SW480 (cell line): ENCODE measurements at regions not wholly inside any gene's neighbourhood (a gene's known extent, or its start where the extent isn't known, plus 50 kb on each side); places are given as distances from the start of the nearest gene placed in this dataset.

Experiments
- DNase-seq: peaks from one replicate; pipeline ENCODE4 v3.0.0-alpha.2; 2016; ENCODE audit warnings: low spot score

GRCh38 chr10:117638200-117638599 lies 95.7 kb downstream of the EMX2 start:
- DNase-seq: no peak

GRCh38 chr10:117638664-117639200 lies 96.2 kb downstream of the EMX2 start:
- DNase-seq: no peak

GRCh38 chr10:117640406-117640805 lies 97.9 kb downstream of the EMX2 start:
- DNase-seq: no peak

- DNase-seq: no peak
These were observed 104.2 kb downstream of the EMX2 start for GRCh38 chr10:117646718-117647117.

- no peak for DNase-seq
These were observed 104.8 kb downstream of the EMX2 start for GRCh38 chr10:117647306-117647705.

GRCh38 chr10:117651121-117651520 lies 108.6 kb downstream of the EMX2 start:
- no peak for DNase-seq

GRCh38 chr10:117652228-117653169 lies 110.0 kb downstream of the EMX2 start:
- no peak for DNase-seq

GRCh38 chr10:117653170-117653515 lies 110.6 kb downstream of the EMX2 start:
- DNase-seq: peak; percentile 88

- DNase-seq: no peak
These were observed 111.6 kb downstream of the EMX2 start for GRCh38 chr10:117654105-117654504.

GRCh38 chr10:117656385-117657367 lies 114.1 kb downstream of the EMX2 start:
- no peak for DNase-seq

- no peak for DNase-seq
These were observed 118.8 kb downstream of the EMX2 start for GRCh38 chr10:117661316-117661715.

GRCh38 chr10:117662126-117662525 lies 119.6 kb downstream of the EMX2 start:
- no peak for DNase-seq

GRCh38 chr10:117662751-117663540 lies 120.4 kb downstream of the EMX2 start:
- DNase-seq: no peak

GRCh38 chr10:117663750-117664149 lies 121.2 kb downstream of the EMX2 start:
- peak; percentile 66 for DNase-seq

GRCh38 chr10:117664288-117664687 lies 121.7 kb downstream of the EMX2 start:
- DNase-seq: no peak

GRCh38 chr10:117666166-117666565 lies 123.6 kb downstream of the EMX2 start:
- DNase-seq: no peak

- DNase-seq: no peak
These were observed 124.4 kb downstream of the EMX2 start for GRCh38 chr10:117666965-117667364.

- DNase-seq: no peak
These were observed 125.3 kb downstream of the EMX2 start for GRCh38 chr10:117667831-117668230.

- no peak for DNase-seq
These were observed 125.9 kb downstream of the EMX2 start for GRCh38 chr10:117668327-117669008.

- no peak for DNase-seq
These were observed 126.6 kb downstream of the EMX2 start for GRCh38 chr10:117669122-117669521.
